HG03097 (cell line): ENCODE measurements at regions not wholly inside any gene's neighbourhood (a gene's known extent, or its start where the extent isn't known, plus 50 kb on each side); places are given as distances from the start of the nearest gene placed in this dataset.
A peak's percentile ranks its signal among the peaks of the same experiment; 100 is the strongest.
"Not testable (repeated sequence)": the region's sequence is repeated elsewhere in the genome, so short reads cannot be mapped to it uniquely, and the experiment has no call there.

Source experiments
- ATAC-seq: cut with Tn5 transposase; IDR thresholded peaks from one replicate; pipeline ENCODE4 v1.9.1; 2021; ENCODE audit not compliant: unreplicated experiment, low FRiP score

DNA sequence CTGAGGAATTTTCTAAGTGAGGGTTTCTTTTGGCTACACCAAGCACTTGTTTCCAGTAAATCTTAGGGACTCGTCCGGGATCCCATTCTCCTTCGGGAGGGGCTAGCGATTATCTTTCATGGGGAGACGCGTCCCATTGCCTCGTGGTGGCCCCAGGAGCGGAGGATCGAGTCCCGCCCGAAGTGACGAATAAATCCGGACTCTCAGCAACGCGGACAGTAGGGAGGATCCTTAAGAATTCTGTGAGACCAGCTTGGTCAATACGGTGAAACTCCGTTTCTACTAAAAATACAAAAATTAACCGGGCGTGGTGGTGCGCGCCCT lies 69.1 kb upstream of the PRSS16 start:
- no peak for ATAC-seq

GRCh38 chr6:27178860-27179259 lies 68.6 kb upstream of the PRSS16 start:
- ATAC-seq, result no peak

DNA sequence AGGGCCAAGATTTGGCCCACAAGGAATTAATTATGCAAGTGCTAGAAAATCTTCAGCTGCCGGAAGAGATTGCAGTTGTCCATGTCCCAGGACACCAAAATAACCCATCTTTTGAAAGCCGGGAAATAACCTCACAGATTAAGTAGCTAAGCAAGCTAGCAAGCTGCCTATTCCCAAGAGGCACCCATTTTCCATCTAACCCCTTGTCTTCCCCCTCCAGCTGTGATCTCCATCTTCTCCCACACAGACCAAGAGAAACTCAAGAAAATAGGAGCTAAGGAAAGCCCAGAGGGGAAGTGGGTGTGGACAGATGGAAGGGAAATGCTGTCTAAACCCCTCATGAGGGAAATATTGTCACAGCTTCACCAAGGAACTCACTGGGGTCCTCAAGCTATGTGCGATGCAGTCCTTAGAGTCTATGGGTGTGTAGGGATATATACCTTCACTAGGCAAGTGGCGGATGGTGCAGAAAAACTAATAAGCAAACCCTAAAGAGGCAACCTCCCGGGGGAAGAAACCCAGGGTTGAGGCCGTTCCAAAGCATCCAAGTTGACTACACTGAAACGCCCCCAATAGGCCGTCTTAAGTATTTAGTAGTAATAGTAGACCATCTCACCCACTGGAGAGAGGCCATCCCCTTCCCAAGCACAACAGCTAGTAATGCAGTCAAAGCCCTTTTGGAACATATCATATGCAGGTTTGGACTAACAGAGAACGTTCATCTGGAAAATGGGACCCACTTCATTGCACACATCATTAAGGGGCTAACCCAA lies 64.3 kb upstream of the PRSS16 start:
- no peak for ATAC-seq

DNA sequence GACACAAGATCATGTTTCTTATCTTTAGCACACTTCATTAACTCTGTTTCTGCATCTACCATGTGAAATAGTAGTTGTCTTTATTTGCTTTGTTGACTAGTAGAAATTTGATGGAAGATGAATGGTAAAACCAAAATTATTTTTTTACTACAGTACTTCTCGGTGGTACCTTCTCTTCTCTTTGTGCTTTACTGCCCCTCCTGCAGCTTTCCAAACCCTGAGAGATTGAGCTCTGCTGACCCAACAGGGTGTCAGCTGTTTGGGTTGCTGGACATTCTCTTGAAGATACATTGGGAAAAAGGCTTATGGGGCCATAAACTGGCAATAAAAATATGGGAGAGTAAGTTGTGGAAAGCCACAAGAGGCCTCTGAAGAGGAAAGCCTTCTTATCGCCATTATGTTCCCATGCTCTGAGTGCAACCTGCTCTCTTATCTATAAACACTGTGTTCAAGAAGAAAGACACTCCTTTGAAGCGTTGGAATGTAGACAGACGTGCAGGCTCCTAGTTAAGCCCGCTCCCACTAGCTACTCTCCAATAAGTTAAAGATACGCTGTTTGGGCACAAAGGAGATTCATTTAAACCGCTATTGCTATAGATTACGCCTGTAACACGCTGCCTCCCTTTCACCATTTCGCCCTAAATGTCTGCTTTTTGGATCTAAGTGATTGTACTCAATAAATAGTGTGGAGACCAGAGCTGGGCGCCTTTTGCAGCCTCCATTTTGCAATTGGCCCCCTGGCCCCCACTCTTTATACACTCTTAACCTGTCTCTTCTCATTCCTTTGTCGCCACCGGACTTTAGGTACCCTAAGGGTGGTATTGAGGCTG lies 60.1 kb upstream of the PRSS16 start:
- ATAC-seq, result no peak

GRCh38 chr6:27188061-27188884 lies 59.2 kb upstream of the PRSS16 start:
- peak; percentile 71 for ATAC-seq

- ATAC-seq, result peak; percentile 72
Observed at GRCh38 chr6:27188885-27189418, 58.5 kb upstream of the PRSS16 start.

- ATAC-seq, result no peak
Observed at GRCh38 chr6:27190126-27190525, 57.4 kb upstream of the PRSS16 start.

- ATAC-seq, result not testable (repeated sequence)
Observed at GRCh38 chr6:27194453-27194852, 53.0 kb upstream of the PRSS16 start.

DNA sequence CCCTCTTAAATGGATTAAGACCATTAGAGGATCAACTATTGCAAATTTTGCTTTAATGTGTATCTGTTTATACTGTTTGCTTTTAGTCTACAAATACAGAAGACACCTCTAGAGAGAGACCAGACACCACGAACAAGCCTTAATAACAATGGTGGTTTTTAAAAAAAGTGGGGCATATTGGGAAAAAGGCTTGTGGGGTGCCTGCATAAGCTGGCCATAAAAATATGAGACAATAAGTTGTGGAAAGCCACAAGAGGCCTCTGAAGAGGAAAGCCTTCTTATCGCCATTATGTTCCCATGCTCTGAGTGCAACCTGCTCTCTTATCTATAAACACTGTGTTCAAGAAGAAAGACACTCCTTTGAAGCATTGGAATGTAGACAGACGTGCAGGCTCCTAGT lies 52.0 kb upstream of the PRSS16 start:
- ATAC-seq, result not testable (repeated sequence)
